Neuronal stem cell (in vitro differentiated cells): ENCODE measurements at regions not wholly inside any gene's neighbourhood (a gene's known extent, or its start where the extent isn't known, plus 50 kb on each side); places are given as distances from the start of the nearest gene placed in this dataset.

Experiments
- DNase-seq: peaks from one replicate; pipeline ENCODE4 v3.0.0-alpha.2; 2013; ENCODE audit warnings: low spot score
- H2AFZ ChIP-seq: one replicate; pipeline ENCODE4 v1.6.1; 2013; ENCODE audit warnings: mild to moderate bottlenecking, low read length, inconsistent platforms
- H2AK5ac ChIP-seq: 2 replicates; pipeline ENCODE4 v1.6.1; 2013; ENCODE audit warnings: low read depth, mild to moderate bottlenecking, inconsistent platforms, low read length, moderate library complexity, mixed read lengths
- H2BK120ac ChIP-seq: 2 replicates; pipeline ENCODE4 v1.6.1; 2013; ENCODE audit warnings: low read depth, mild to moderate bottlenecking, inconsistent platforms, low read length, moderate library complexity, mixed read lengths
- H2BK12ac ChIP-seq: one replicate; pipeline ENCODE4 v1.6.1; 2013; ENCODE audit warnings: low read length, inconsistent platforms
- H2BK15ac ChIP-seq: 2 replicates; pipeline ENCODE4 v1.6.1; 2013; ENCODE audit warnings: mild to moderate bottlenecking, low read length, inconsistent platforms, mixed read lengths
- H2BK5ac ChIP-seq: one replicate; pipeline ENCODE4 v1.6.1; 2013; ENCODE audit warnings: inconsistent platforms, mild to moderate bottlenecking, low read length, moderate library complexity
- H3K14ac ChIP-seq: one replicate; pipeline ENCODE4 v1.6.1; 2013; ENCODE audit warnings: low read length, inconsistent platforms
- H3K18ac ChIP-seq: 2 replicates; pipeline ENCODE4 v1.6.1; 2013; ENCODE audit warnings: low read length, inconsistent platforms
- H3K23ac ChIP-seq: 2 replicates; pipeline ENCODE4 v1.6.1; 2013; ENCODE audit warnings: low read depth, mild to moderate bottlenecking, mixed read lengths, low read length, inconsistent platforms; ENCODE audit not compliant: poor library complexity
- H3K27ac ChIP-seq: replicated peaks from 3 replicates; pipeline ENCODE4 v1.5.1; 2013; ENCODE audit warnings: low read length, inconsistent platforms
- H3K27me3 ChIP-seq, 3 experiments: 2 replicates each; pipeline ENCODE4 v1.6.1; 2013; ENCODE audit warnings: low read length in 3 of 3, mild to moderate bottlenecking in 2 of 3, inconsistent platforms in 1 of 3, low read depth in 1 of 3, mixed read lengths in 1 of 3, moderate library complexity in 1 of 3; ENCODE audit not compliant: control insufficient read depth in 3 of 3, insufficient read depth in 3 of 3
- H3K36me3 ChIP-seq, 2 donors: replicated peaks in 1 of 2; 2 replicates each; pipeline ENCODE4 v1.6.1; 2013; ENCODE audit warnings: low read length in 2 of 2; ENCODE audit not compliant: control insufficient read depth in 2 of 2, insufficient read depth in 2 of 2
- H3K4ac ChIP-seq: 2 replicates; pipeline ENCODE4 v1.6.1; 2013; ENCODE audit warnings: inconsistent platforms, mild to moderate bottlenecking, low read length, moderate library complexity
- H3K4me1 ChIP-seq, 2 donors: 1 replicate in 1 of 2; 2 replicates in 1 of 2; pipeline ENCODE4 v1.6.1; 2013; ENCODE audit warnings: low read length in 2 of 2, low read depth in 1 of 2; ENCODE audit not compliant: control insufficient read depth in 2 of 2, insufficient read depth in 1 of 2
- H3K4me2 ChIP-seq: one replicate; pipeline ENCODE4 v1.6.1; 2013; ENCODE audit warnings: mild to moderate bottlenecking, low read length, inconsistent platforms; ENCODE audit not compliant: insufficient read depth, poor library complexity, severe bottlenecking
- H3K4me3 ChIP-seq, 2 donors: 2 replicates each; pipeline ENCODE4 v1.5.1; 2013; ENCODE audit warnings: low read length in 2 of 2, mild to moderate bottlenecking in 2 of 2, inconsistent platforms in 1 of 2, moderate library complexity in 1 of 2
- H3K79me1 ChIP-seq: one replicate; pipeline ENCODE4 v1.6.1; 2013; ENCODE audit warnings: low read depth, mild to moderate bottlenecking, inconsistent platforms, low read length, moderate library complexity
- H3K9ac ChIP-seq: one replicate; pipeline ENCODE4 v1.6.1; 2013; ENCODE audit warnings: mild to moderate bottlenecking, low read depth, low read length, inconsistent platforms; ENCODE audit not compliant: poor library complexity
- H3K9me3 ChIP-seq, 2 donors: replicated peaks in 1 of 2; 2 replicates each; pipeline versions ENCODE3 to v1.6.1; 2013; ENCODE audit warnings: low read length in 2 of 2, mild to moderate bottlenecking in 2 of 2, inconsistent platforms in 1 of 2, low read depth in 1 of 2, mixed read lengths in 1 of 2, moderate library complexity in 1 of 2; ENCODE audit not compliant: control insufficient read depth in 2 of 2, insufficient read depth in 1 of 2
- H4K8ac ChIP-seq: one replicate; pipeline ENCODE4 v1.6.1; 2013; ENCODE audit warnings: low read depth, mild to moderate bottlenecking, inconsistent platforms, low read length, moderate library complexity
- H4K91ac ChIP-seq: one replicate; pipeline ENCODE4 v1.6.1; 2013; ENCODE audit warnings: low read length, low read depth, mild to moderate bottlenecking, inconsistent platforms; ENCODE audit not compliant: poor library complexity
- WGBS, 2 donors: extraction: QIAGEN DNeasy Blood & Tissue Kit; methylation state at CpG; one replicate each; pipeline ENCODE4 v1.1.7; 2013; ENCODE audit warnings: missing lambda C conversion rate in 2 of 2, mixed read lengths in 1 of 2; ENCODE audit not compliant: insufficient read length in 2 of 2, insufficient replicate concordance in 1 of 2; ENCODE audit errors: extremely low coverage in 2 of 2; 5-methylcytosine and 5-hydroxymethylcytosine counted together

DNA sequence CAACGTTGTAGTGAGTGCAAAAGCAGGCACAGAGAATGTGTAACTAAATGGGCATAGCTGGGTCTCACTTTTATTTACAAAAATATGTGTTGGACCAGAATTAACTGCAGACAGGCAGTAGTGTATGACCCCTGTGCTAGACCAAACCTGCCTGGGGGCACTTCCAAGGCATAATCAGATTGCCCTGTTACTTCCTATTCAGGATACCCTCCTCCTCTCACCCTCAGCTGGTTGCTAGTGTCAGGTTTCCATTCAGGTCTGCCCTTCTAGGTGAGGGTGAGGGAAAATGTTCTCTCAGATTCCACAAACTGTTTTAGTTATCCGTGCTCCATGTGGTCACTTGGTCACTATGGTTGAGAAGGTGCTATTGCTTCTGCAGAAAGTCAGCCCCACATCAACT lies 387.3 kb downstream of the LMX1A start:
- Histone ChIP-seq H3K27me3 (peaks cover 0 to 3% (median 0%) of the 10 kb centered on the region in 3 experiments), H4K8ac (no peak overlapping the region), H3K36me3 (no peaks in the 10 kb centered on the region), H2BK120ac (no peak overlapping the region), H3K9ac (no peak overlapping the region), H3K18ac (no peak overlapping the region), H3K14ac (no peak overlapping the region), H2BK12ac (no peak overlapping the region), H3K4ac (no peak overlapping the region), H3K4me3 (no peak overlapping the region), H3K9me3 (no peaks in the 10 kb centered on the region), H2AFZ (no peak overlapping the region), H4K91ac (no peak overlapping the region), H2AK5ac (no peak overlapping the region), H3K4me1 (peaks cover 0 to 4% of the 10 kb centered on the region in 2 donors), H3K4me2 (no peak overlapping the region), H3K23ac (no peak overlapping the region), H2BK5ac (no peak overlapping the region), H3K79me1 (no peaks in the 10 kb centered on the region), H3K27ac (no peak overlapping the region), H2BK15ac (no peak overlapping the region)
- no peak for DNase-seq
- no CpG with 5 or more reads among the region's 2 CpGs for WGBS, 2 donors

DNA sequence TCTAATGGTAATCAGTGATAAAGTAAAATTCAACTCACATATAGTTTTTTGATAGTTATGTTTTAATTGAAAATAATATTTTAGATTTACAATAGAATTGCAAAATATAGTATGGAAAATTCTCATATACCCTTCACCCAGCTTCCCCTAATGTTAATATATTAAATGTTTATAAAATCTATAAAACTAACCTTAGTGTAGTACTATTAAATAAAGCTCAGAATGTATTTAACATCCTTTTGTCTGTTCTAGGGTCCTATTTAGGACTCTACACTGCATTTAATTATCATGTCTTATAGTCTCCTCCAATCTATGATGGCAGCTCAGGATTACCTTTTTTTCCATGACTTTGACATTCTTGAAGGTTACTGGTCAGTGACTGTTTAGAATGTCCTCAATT lies 389.2 kb downstream of the LMX1A start:
- Histone ChIP-seq H3K4me1 (peaks cover 0 to 4% of the 10 kb centered on the region in 2 donors), H4K8ac (no peak overlapping the region), H2BK120ac (no peak overlapping the region), H2BK5ac (no peak overlapping the region), H3K14ac (no peak overlapping the region), H3K9ac (no peak overlapping the region), H3K23ac (no peak overlapping the region), H2AFZ (no peak overlapping the region), H2AK5ac (no peak overlapping the region), H4K91ac (no peak overlapping the region), H2BK12ac (no peak overlapping the region), H3K4me2 (no peak overlapping the region), H3K18ac (no peak overlapping the region), H3K36me3 (no peaks in the 10 kb centered on the region), H3K27me3 (peaks cover 0 to 3% (median 0%) of the 10 kb centered on the region in 3 experiments), H3K9me3 (no peaks in the 10 kb centered on the region), H3K4ac (no peak overlapping the region), H2BK15ac (no peak overlapping the region), H3K4me3 (no peak overlapping the region), H3K27ac (no peak overlapping the region), H3K79me1 (no peaks in the 10 kb centered on the region)
- no peak for DNase-seq

DNA sequence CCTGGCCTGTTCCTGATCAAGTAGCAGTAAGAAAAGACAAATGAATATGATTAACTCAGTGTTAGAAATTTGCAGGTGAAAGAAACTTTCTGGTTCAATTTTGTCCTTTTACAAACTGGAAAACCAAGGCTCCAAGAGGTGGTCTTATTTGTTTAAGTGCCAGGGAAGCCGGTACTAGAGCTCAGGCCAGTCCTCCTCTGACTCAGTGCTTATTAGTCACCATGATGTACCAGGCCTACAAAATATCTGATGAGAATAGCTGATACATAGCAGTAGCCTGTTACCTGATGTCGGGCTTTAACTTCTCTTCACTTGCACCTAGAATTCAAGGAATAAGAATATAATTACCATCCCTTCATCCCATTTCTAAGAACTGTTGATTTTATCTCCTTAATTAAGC lies 394.8 kb downstream of the LMX1A start:
- Histone ChIP-seq H4K91ac (no peak overlapping the region), H3K23ac (no peak overlapping the region), H2BK15ac (no peak overlapping the region), H3K9me3 (no peaks in the 10 kb centered on the region), H3K27me3 (no peaks in the 10 kb centered on the region), H3K4me3 (no peak overlapping the region), H2AK5ac (no peak overlapping the region), H3K4me2 (no peak overlapping the region), H2BK120ac (no peak overlapping the region), H3K4me1 (no peaks in the 10 kb centered on the region), H3K36me3 (no peaks in the 10 kb centered on the region), H3K14ac (no peak overlapping the region), H3K18ac (no peak overlapping the region), H3K9ac (no peak overlapping the region), H4K8ac (no peak overlapping the region), H2AFZ (no peak overlapping the region), H3K4ac (no peak overlapping the region), H2BK5ac (no peak overlapping the region), H3K27ac (no peak overlapping the region), H3K79me1 (no peaks in the 10 kb centered on the region), H2BK12ac (no peak overlapping the region)
- no CpG with 5 or more reads among the region's 2 CpGs for WGBS, 2 donors
- DNase-seq, result no peak

GRCh38 chr1:164958982-164959768 lies 397.3 kb downstream of the LMX1A start:
- Histone ChIP-seq H2AK5ac (no peak overlapping the region), H2BK15ac (no peak overlapping the region), H3K4me3 (no peak overlapping the region), H4K8ac (no peak overlapping the region), H2BK5ac (no peak overlapping the region), H2BK120ac (no peak overlapping the region), H3K36me3 (no peaks in the 10 kb centered on the region), H3K4me1 (no peaks in the 10 kb centered on the region), H3K9me3 (no peaks in the 10 kb centered on the region), H4K91ac (no peak overlapping the region), H3K27me3 (no peaks in the 10 kb centered on the region), H3K27ac (no peak overlapping the region), H2BK12ac (no peak overlapping the region), H3K18ac (no peak overlapping the region), H3K23ac (no peak overlapping the region), H2AFZ (no peak overlapping the region), H3K4ac (no peak overlapping the region), H3K79me1 (no peaks in the 10 kb centered on the region), H3K9ac (no peak overlapping the region), H3K14ac (no peak overlapping the region), H3K4me2 (no peak overlapping the region)
- DNase-seq, result no peak
- no CpG with 5 or more reads among the region's 6 CpGs for WGBS, 2 donors
